Naive thymus-derived CD8-positive, alpha-beta T cell (primary cell): ENCODE measurements at regions not wholly inside any gene's neighbourhood (a gene's known extent, or its start where the extent isn't known, plus 50 kb on each side); places are given as distances from the start of the nearest gene placed in this dataset.

Source experiments
- ATAC-seq, 2 donors: fragments of 150-1000 bp; cut with Tn5 transposase in 1 of 2; sonication (Bioruptor Pico), chemical (Tn5 transposase) in 1 of 2; 1 replicate in 1 of 2; 2 replicates in 1 of 2; pipeline ENCODE4 v1.10.0; 2021; ENCODE audit warnings: mild to moderate bottlenecking in 2 of 2, moderate library complexity in 2 of 2
- POLR2A ChIA-PET: fragments of 350-600 bp; sonication (Branson Sonifier 250); formaldehyde crosslinking; loops from one replicate; lab custom pipeline; 2021; ENCODE audit warnings: antibody characterized with exemption; lab: Charles Lee
- DNase-seq, 10 donors: peaks; one replicate each; pipeline versions ENCODE4 v3.0.0 to v3.0.0-alpha.2; 2020 to 2022
- H3K27ac Mint-ChIP-seq, 10 donors: one replicate each; pipeline ENCODE4 v1.8.0; 2020 to 2022; ENCODE audit warnings: mild to moderate bottlenecking in 10 of 10, mixed read lengths in 10 of 10, moderate library complexity in 4 of 10, inconsistent platforms in 1 of 10
- H3K27me3 Mint-ChIP-seq, 5 donors: one replicate each; pipeline ENCODE4 v1.8.0; 2021 to 2022; ENCODE audit warnings: mixed read lengths in 5 of 5
- H3K36me3 Mint-ChIP-seq, 3 donors: one replicate each; pipeline ENCODE4 v1.8.0; 2020 to 2022; ENCODE audit warnings: mixed read lengths in 3 of 3, mild to moderate bottlenecking in 2 of 3, inconsistent platforms in 1 of 3
- H3K4me1 Mint-ChIP-seq, 4 donors: one replicate each; pipeline ENCODE4 v1.8.0; 2021 to 2022; ENCODE audit warnings: mixed read lengths in 4 of 4
- H3K4me3 Mint-ChIP-seq, 10 donors: one replicate each; pipeline ENCODE4 v1.8.0; 2020 to 2022; ENCODE audit warnings: mild to moderate bottlenecking in 10 of 10, mixed read lengths in 10 of 10, moderate library complexity in 6 of 10, inconsistent platforms in 1 of 10
- H3K9me3 Mint-ChIP-seq, 9 donors: one replicate each; pipeline ENCODE4 v1.8.0; 2020 to 2022; ENCODE audit warnings: mixed read lengths in 9 of 9, mild to moderate bottlenecking in 3 of 9, inconsistent platforms in 1 of 9, moderate library complexity in 1 of 9

DNA sequence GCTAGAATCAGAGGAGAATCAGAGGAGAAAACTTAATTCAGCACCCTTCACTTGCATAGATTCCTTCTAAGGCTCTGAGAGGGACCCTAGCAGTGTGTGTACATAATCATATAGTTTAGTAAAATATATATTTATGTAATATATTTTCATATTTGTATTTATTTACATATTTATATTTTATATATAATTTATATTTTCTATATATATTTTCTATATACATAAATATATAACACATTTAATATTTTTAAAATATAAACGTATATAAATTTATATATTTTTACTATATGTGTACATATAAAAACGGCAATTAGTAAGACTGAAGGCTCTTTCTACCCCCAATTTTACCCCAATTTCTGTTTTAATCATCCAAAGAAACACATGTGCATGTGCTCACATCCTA lies 80.3 kb downstream of the NXPE2 start:
- Mint-ChIP-seq H3K9me3 (peaks cover 0 to 2% (median 0%) of the 10 kb centered on the region in 9 donors), H3K36me3 (no peaks in the 10 kb centered on the region), H3K27me3 (peaks cover 12 to 26% (median 14%) of the 10 kb centered on the region in 5 donors), H3K27ac (no peak overlapping the region), H3K4me1 (no peaks in the 10 kb centered on the region), H3K4me3 (no peak overlapping the region)
- no peak for DNase-seq
- POLR2A ChIA-PET: no interaction called here
- ATAC-seq: no peak

DNA sequence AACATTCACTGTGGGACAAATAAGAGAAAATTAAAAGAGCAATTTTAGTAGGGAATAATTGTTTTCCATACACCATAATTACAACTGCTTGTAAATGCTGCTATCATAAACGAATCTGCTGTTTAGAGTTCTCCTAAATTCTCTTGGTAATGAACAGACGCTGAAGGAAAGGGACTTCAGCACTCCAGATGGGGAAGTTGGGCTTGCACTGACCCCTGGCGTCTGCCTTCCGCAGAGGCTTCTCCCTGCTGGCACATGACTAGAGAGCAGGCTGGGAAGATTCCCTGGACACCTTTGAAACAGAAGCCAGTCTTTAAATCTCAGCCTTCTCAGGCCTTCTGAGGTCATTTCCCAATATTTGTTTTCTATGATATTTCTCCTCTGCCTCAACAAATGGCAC lies 84.1 kb downstream of the NXPE2 start:
- Mint-ChIP-seq H3K4me3 (no peak overlapping the region), H3K4me1 (no peaks in the 10 kb centered on the region), H3K27ac (no peak overlapping the region), H3K9me3 (peaks cover 0 to 2% (median 0%) of the 10 kb centered on the region in 9 donors), H3K36me3 (no peaks in the 10 kb centered on the region), H3K27me3 (peaks cover 12 to 54% (median 26%) of the 10 kb centered on the region in 5 donors)
- POLR2A ChIA-PET: no interaction called here
- ATAC-seq (no peak), DNase-seq (peak in 1 of 10 donors; percentile 9)

DNA sequence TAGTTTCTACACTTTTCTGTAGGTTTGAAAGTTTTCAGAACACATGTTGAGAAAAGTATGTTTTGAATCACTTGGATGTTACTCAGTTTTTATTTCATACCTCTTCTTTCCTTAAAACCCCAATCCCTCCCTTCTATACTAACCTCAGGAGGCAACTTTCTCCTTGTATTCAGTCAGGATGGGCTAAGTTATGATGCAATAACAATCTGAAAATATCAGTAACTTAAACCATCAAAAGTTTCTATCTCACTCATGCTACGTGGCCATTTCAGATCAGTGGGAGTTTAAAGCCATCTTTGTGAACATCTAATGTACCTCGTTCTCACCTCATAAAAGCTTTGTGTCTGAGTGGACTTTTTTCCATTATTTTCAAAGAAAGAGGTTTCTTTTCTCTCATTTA lies 86.2 kb downstream of the NXPE2 start:
- H3K9me3 Mint-ChIP-seq: peaks cover 0 to 2% (median 0%) of the 10 kb centered on the region in 9 donors
- no peak overlapping the region for H3K27ac Mint-ChIP-seq
- DNase-seq (no peak), ATAC-seq (no peak)
- no peaks in the 10 kb centered on the region for H3K4me1 Mint-ChIP-seq
- POLR2A ChIA-PET: no interaction called here
- H3K27me3 Mint-ChIP-seq: peaks cover 11 to 51% (median 27%) of the 10 kb centered on the region in 5 donors
- H3K4me3 Mint-ChIP-seq: no peak overlapping the region
- no peaks in the 10 kb centered on the region for H3K36me3 Mint-ChIP-seq

DNA sequence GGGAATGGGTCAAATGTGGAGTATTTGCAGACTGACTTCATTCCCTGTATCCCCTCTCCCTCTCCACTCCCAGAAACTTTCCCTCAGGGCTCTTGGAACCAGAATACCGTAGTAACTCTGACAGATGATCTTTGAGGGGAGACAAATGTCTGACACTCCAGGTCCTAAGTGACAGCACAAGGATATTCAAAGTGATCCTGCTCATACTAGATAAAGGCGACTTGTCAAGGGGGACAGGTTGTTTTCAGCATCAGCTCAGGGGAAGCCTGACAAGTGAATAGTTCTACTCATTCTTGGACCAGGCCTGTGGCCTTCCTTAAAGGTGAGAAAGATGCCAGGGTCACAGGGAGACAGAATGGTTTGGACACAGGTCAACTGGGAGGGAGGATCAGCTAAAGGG lies 92.8 kb downstream of the NXPE2 start:
- Mint-ChIP-seq H3K27ac (no peak overlapping the region), H3K27me3 (peaks cover 0 to 47% (median 21%) of the 10 kb centered on the region in 5 donors), H3K36me3 (no peaks in the 10 kb centered on the region), H3K9me3 (peaks cover 0 to 2% (median 0%) of the 10 kb centered on the region in 9 donors), H3K4me3 (no peak overlapping the region), H3K4me1 (no peaks in the 10 kb centered on the region)
- POLR2A ChIA-PET: no interaction called here
- ATAC-seq (no peak), DNase-seq (no peak)

DNA sequence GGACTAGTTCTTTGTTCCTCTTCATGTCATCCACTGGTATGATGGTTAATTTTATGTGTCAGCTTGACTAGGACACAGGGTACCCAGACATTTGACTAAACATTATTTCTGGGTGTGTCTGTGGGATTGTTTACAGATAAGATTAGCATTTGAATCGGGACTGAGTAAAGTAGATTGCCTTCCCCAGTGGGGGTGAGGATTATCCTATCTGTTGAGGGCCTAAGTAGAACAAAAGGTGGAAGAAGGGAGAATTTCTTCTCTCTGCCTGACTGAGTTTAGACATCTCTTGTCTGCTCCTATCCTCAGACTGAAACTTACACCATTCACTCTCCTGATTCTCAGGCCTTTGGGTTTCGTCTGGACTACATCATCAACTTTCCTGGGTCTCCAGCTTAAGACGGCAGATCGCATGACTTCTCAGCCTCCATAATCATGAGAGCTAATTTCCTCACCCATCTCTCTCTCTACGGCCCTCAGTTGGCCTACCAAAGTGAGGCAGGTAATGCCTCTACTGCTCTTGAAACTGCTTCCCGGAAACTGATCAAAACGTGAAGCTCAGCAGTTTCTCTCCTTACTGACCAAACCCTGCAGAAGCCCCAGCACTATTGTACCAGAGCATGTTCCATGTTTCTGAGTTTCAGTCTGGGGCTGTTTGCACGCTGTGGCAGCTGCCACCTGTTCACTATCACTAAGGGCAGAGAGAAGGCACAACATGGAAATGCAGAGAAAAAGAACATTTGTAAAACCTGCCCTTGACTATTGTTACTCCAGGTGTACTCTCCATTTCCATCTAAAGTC lies 95.4 kb downstream of the NXPE2 start:
- ATAC-seq: no peak
- H3K4me3 Mint-ChIP-seq: no peak overlapping the region
- POLR2A ChIA-PET: no interaction called here
- H3K36me3 Mint-ChIP-seq: no peaks in the 10 kb centered on the region
- H3K27me3 Mint-ChIP-seq: peaks cover 0 to 42% (median 17%) of the 10 kb centered on the region in 5 donors
- peaks cover 0 to 2% (median 0%) of the 10 kb centered on the region in 9 donors for H3K9me3 Mint-ChIP-seq
- DNase-seq: no peak
- H3K27ac Mint-ChIP-seq: no peak overlapping the region
- no peaks in the 10 kb centered on the region for H3K4me1 Mint-ChIP-seq

DNA sequence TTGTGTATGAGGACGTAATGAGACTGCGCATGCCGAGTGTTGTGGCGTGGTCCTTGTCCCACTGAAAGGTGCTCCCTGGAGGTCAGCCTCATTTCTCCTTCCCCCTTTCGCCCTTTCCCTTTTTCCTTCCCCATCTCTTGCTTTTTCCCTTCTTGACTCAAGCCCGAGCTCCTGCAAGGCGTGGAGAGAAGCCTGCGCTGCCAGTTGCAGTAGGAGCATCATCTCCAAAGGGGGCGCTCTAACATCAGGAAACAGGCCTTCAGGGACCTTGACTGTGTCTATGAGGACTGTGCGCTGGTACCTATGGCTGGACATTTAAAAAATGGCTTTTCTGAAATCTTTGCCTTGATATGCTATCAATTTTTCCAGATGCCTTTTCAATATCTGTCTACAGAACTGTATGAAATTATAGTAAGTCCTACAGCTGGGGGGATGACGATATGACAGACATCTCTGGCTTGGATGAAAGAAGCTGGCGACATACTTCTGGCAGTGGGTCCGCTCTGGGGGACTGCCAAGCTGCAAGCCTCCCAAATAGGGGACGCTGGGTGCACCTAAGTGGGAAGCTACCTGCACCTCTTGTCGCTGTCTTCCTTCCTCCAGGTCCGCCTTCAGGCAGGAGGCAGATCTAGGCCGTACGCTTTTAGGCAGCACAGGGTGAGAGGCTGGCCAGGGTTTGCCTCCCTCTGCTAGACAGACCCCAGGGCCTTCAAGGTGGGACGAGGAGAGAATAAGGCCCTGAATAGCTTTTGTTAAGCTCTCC lies 96.5 kb downstream of the NXPE2 start:
- Mint-ChIP-seq H3K4me1 (no peaks in the 10 kb centered on the region), H3K9me3 (no peaks in the 10 kb centered on the region), H3K27ac (no peak overlapping the region), H3K4me3 (no peak overlapping the region), H3K36me3 (no peaks in the 10 kb centered on the region), H3K27me3 (peaks cover 0 to 42% (median 14%) of the 10 kb centered on the region in 5 donors)
- DNase-seq (no peak), ATAC-seq (no peak)
- POLR2A ChIA-PET: no interaction called here

DNA sequence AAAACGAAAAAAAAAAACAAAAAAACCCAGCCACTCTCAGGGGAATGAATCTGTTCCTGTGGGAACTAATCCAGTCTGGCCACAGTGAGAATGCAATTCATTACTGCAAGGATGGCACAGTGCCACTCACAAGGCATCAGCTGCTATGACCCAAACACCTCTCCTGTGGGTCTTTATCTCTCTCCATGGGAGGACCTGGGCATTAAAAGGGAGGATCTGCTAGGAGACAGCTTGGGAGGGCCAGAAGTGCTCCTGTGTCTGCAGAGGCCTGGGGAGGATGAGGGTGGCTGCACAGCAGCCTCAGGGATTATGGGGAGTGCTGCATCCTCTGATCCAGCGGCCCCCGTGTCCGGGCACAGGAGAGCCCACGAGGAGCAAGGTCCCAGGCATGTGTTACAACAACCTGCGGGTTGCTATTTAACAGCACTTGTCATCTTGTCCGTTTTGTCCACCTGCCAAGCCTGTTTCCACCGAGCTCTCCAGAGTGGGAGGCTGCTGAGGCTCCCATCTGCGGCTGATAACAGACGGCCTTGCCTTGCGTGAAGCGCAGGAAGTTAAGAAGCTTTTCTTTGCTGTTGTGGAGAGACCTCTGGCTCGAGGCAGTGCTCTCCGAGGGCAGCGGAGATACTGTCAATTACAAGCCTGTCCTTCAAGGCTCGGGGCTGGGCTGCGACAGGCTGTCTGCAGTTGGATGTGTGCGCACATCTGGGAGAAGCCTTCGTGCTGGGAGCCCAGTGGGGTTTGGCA lies 97.7 kb downstream of the NXPE2 start:
- no peak for DNase-seq
- ATAC-seq: no peak
- no peaks in the 10 kb centered on the region for H3K9me3 Mint-ChIP-seq
- peaks cover 0 to 42% (median 15%) of the 10 kb centered on the region in 5 donors for H3K27me3 Mint-ChIP-seq
- POLR2A ChIA-PET: no interaction called here
- H3K27ac Mint-ChIP-seq: no peak overlapping the region
- H3K4me3 Mint-ChIP-seq: no peak overlapping the region
- peaks cover 0 to 2% (median 0%) of the 10 kb centered on the region in 4 donors for H3K4me1 Mint-ChIP-seq
- no peaks in the 10 kb centered on the region for H3K36me3 Mint-ChIP-seq

DNA sequence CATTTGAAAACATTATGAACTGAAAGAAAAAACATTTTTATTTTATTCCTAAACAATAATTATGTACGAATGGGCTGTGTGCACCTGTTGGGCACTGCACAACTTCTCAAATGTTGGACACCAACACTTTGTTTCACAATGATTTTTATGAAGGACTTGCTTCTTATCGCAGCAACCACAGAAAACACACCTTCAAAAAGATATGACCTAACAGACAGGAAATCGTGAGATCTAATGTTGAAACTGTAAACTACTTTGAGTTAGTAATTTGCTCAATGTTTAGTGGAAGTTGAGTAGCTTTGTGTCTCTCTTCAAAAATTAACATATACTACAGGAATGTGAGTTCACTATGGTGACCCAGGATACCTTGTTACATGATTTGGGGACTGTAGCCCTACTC lies 98.6 kb downstream of the NXPE2 start:
- Mint-ChIP-seq H3K27ac (no peak overlapping the region), H3K27me3 (peaks cover 0 to 42% (median 15%) of the 10 kb centered on the region in 5 donors), H3K9me3 (no peaks in the 10 kb centered on the region), H3K4me1 (peaks cover 0 to 2% (median 0%) of the 10 kb centered on the region in 4 donors), H3K36me3 (no peaks in the 10 kb centered on the region), H3K4me3 (no peak overlapping the region)
- DNase-seq (no peak), ATAC-seq (no peak)
- POLR2A ChIA-PET: no interaction called here

DNA sequence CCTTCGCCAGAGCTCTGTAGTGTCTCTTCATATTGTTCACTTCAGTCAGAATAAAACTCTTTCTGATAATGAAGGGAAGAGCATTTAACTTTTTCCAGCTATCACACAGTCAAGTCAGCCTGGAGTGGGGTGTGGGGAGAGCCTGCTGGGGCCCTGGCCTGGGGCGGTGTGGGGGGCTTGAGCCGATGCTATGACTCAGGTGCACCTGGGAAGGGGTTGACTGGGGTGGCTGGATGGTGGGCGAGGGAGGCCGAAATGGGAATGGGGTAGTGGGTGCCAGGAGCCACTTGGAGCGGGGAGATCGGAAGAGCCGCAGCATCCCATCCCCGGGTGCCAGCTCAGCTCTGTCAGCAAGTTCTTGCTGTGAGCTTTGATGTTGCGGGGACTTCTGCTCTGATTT lies 100.9 kb downstream of the NXPE2 start:
- Mint-ChIP-seq H3K9me3 (no peaks in the 10 kb centered on the region), H3K27me3 (peaks cover 0 to 25% (median 10%) of the 10 kb centered on the region in 5 donors), H3K36me3 (no peaks in the 10 kb centered on the region), H3K27ac (no peak overlapping the region), H3K4me1 (peaks cover 0 to 2% (median 0%) of the 10 kb centered on the region in 4 donors), H3K4me3 (no peak overlapping the region)
- ATAC-seq (no peak), DNase-seq (no peak)
- POLR2A ChIA-PET: no interaction called here

DNA sequence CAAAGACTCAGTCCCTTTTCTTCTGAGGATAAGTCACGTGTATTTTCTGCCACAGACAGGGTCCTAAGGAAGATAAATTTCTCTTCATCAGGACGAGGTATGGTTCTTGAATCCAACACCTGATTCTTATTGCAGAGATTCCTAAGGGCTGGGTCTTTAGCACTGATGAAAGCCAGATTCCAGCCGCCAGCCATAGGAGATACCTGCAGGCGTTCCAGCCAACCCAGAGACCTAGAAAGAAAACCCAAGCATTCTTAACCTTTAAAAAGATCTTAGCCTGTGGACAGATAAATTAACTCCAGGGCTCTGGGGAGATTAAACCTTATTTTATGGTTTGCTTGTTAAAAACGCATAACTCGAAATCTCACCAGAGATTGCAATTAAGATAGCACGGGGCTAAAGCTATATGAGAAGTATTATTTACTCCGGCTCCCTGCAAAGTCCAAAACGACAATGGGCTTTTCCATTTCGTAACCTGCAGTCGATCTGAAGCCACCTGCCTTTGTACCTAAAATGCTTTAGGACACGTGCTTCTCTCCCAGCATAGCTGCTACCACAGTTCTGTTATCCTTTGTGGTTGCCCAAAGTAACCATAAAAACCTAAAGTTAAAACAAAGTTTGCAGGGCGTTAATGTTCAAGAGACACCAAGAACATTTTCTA lies 104.5 kb downstream of the NXPE2 start:
- DNase-seq (no peak), ATAC-seq (no peak)
- Mint-ChIP-seq H3K4me1 (peaks cover 0 to 2% (median 0%) of the 10 kb centered on the region in 4 donors), H3K27me3 (peaks cover 0 to 28% (median 5%) of the 10 kb centered on the region in 5 donors), H3K27ac (no peak overlapping the region), H3K4me3 (no peak overlapping the region), H3K36me3 (no peaks in the 10 kb centered on the region), H3K9me3 (no peaks in the 10 kb centered on the region)
- POLR2A ChIA-PET: no interaction called here

DNA sequence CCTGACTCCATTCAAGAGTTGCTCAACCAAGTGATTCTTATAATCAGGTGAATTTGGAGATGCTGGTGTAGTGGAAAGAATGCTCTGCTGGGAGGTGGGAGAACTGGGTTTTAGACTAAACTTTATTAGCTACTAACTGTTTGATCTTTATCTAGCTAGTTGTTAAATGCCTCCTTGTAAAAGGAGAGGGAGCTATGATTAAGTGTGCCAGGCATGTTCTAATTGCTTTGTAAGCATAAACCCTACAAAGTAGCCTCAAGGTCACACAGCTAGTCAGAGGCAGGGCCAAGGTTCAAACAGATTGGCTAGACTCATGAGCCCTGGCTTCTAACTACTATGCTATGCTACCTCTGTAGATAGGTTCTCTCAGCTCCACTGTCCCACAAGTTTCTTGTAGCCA lies 105.5 kb downstream of the NXPE2 start:
- H3K36me3 Mint-ChIP-seq: no peaks in the 10 kb centered on the region
- peaks cover 0 to 24% (median 0%) of the 10 kb centered on the region in 5 donors for H3K27me3 Mint-ChIP-seq
- DNase-seq (no peak), ATAC-seq (no peak)
- H3K4me1 Mint-ChIP-seq: peaks cover 0 to 2% (median 0%) of the 10 kb centered on the region in 4 donors
- no peaks in the 10 kb centered on the region for H3K9me3 Mint-ChIP-seq
- no peak overlapping the region for H3K4me3 Mint-ChIP-seq
- POLR2A ChIA-PET: no interaction called here
- H3K27ac Mint-ChIP-seq: no peak overlapping the region

DNA sequence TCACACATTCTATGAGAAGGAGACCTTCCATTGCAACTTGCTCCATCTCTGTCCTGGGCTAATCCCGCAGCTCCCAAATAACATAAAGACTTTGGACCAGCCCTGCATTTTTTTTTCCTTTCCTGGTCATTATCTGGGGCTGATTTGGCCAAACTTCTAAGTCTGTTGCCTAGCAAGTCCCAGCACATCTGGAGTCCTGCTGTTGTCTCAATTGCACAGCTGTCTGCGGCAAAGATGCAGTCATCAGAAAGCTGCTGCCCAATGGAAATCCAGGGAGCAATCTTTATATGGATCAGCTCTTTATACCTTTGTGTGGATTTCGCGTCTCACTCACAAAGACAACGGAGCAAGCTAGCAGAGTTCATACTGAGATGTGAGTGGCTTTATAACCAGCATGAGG lies 105.9 kb downstream of the NXPE2 start:
- DNase-seq (no peak), ATAC-seq (no peak)
- no peaks in the 10 kb centered on the region for H3K36me3 Mint-ChIP-seq
- H3K27me3 Mint-ChIP-seq: peaks cover 0 to 22% (median 0%) of the 10 kb centered on the region in 5 donors
- no peak overlapping the region for H3K27ac Mint-ChIP-seq
- peaks cover 0 to 2% (median 0%) of the 10 kb centered on the region in 4 donors for H3K4me1 Mint-ChIP-seq
- POLR2A ChIA-PET: no interaction called here
- H3K9me3 Mint-ChIP-seq: no peaks in the 10 kb centered on the region
- no peak overlapping the region for H3K4me3 Mint-ChIP-seq
